ENCODE measurements at regions not wholly inside any gene's neighbourhood (a gene's known extent, or its start where the extent isn't known, plus 50 kb on each side); places are given as distances from the start of the nearest gene placed in this dataset.

DNA sequence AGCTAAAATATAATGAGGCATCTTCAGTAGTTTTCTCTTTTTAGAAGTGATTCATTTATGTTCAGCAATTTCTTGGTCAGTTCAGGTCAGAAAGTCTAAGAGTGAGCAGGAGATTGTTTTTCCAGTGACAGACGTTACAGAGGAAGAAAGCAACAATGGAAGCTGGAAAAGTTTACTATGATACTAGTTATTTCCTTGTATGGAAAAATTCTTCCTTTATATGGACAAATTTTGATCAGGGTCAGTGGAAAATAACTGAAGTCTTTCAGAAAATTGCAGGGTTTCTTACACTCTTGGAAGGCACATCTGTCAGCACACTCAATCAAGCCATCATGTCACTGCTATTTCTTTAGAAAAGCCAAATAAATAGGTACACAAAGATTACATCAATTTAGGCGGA is 1120.7 kb downstream of the FAT4 start:
- TF ChIP-seq YY1 (IDR thresholded peaks at IDR 0.05; ENCODE audit: insufficient read depth, insufficient read length) (no peak), ZNF274 (IDR thresholded peaks at IDR 0.05; ENCODE audit: low read depth, low read length) (no peak)
